Spleen (tissue), 11 donors: ENCODE measurements at regions not wholly inside any gene's neighbourhood (a gene's known extent, or its start where the extent isn't known, plus 50 kb on each side); places are given as distances from the start of the nearest gene placed in this dataset.

Experiments
- DNase-seq: peaks from one replicate; pipeline ENCODE4 v3.0.0-alpha.2; 2020
- H3K27ac ChIP-seq, 8 donors: fragments of 200-600 bp; sonication (generic) in 7 of 8; 1 replicate in 4 of 8; 2 replicates in 4 of 8; pipeline versions ENCODE4 v1.5.0 to v1.8.0; 2016 to 2021; ENCODE audit warnings: inconsistent platforms in 4 of 8, mild to moderate bottlenecking in 4 of 8, moderate library complexity in 1 of 8
- H3K27me3 ChIP-seq, 7 donors: fragments of 200-600 bp; sonication (generic) in 6 of 7; replicated peaks in 1 of 7; 1 replicate in 4 of 7; 2 replicates in 3 of 7; pipeline versions ENCODE4 v1.5.0 to v1.8.0; 2016 to 2021; ENCODE audit warnings: inconsistent platforms in 3 of 7, mild to moderate bottlenecking in 1 of 7
- H3K36me3 ChIP-seq, 6 donors: fragments of 200-600 bp; sonication (generic) in 5 of 6; 1 replicate in 4 of 6; 2 replicates in 2 of 6; pipeline versions ENCODE4 v1.5.0 to v1.8.0; 2016 to 2021; ENCODE audit warnings: inconsistent platforms in 2 of 6
- H3K4me1 ChIP-seq, 6 donors: fragments of 200-600 bp; sonication (generic) in 5 of 6; 1 replicate in 3 of 6; 2 replicates in 3 of 6; pipeline versions ENCODE4 v1.5.0 to v1.8.0; 2016 to 2021; ENCODE audit warnings: inconsistent platforms in 3 of 6
- H3K4me3 ChIP-seq, 8 donors: fragments of 200-600 bp; sonication (generic) in 7 of 8; 1 replicate in 4 of 8; 2 replicates in 4 of 8; pipeline versions ENCODE4 v1.5.0 to v1.8.0; 2016 to 2021; ENCODE audit warnings: inconsistent platforms in 4 of 8, mild to moderate bottlenecking in 4 of 8, moderate library complexity in 2 of 8
- H3K9me3 ChIP-seq, 8 donors: fragments of 200-600 bp; sonication (generic) in 7 of 8; 1 replicate in 4 of 8; 2 replicates in 4 of 8; pipeline versions ENCODE4 v1.5.0 to v1.8.0; 2016 to 2021; ENCODE audit warnings: inconsistent platforms in 4 of 8
- CTCF ChIP-seq, 11 experiments: fragments of 200-600 bp in 7 of 11; fragments of 450-650 bp in 4 of 11; sonication (generic) in 4 of 11; IDR thresholded peaks in 8 of 11; conservative IDR thresholded peaks in 3 of 11; 1 replicate in 7 of 11; 2 replicates in 4 of 11; pipeline versions ENCODE4 v1.4.0 to v1.8.0; 2016 to 2021; ENCODE audit warnings: antibody characterized with exemption in 11 of 11, inconsistent platforms in 4 of 11, mild to moderate bottlenecking in 1 of 11
- POLR2A ChIP-seq, 3 donors: fragments of 450-650 bp; IDR thresholded peaks; one replicate each; pipeline ENCODE4 v1.5.1; 2017; ENCODE audit warnings: antibody characterized with exemption in 3 of 3, mild to moderate bottlenecking in 1 of 3
- POLR2AphosphoS5 ChIP-seq, 3 donors: sonication (generic); formaldehyde crosslinking; IDR thresholded peaks; one replicate each; pipeline ENCODE4 v1.5.1; 2017; ENCODE audit warnings: antibody characterized with exemption in 3 of 3
- WGBS, 5 donors: extraction: QIAGEN DNeasy Blood & Tissue Kit in 3 of 5; methylation state at CpG; one replicate each; pipeline versions ENCODE4 v1.1.5 to v1.1.7; 2013 to 2018; 5-methylcytosine and 5-hydroxymethylcytosine counted together
- intact Hi-C: fragments of 100-400 bp; cut with DNase I; formaldehyde crosslinking; loops from one replicate; pipeline ENCODE4 v1.15.0; 2023; ENCODE audit warnings: low total_unique reads
- donor health status: healthy with polysubstance abuse.
- donor health status: DM: no; HTN: no; CAD: no; lungs with moderate emphysema.
- donor health status: DM: no; HTN: no; CAD: no.
- donor health status: Bipolar disorder and iron deficiency.
- donor health status: healthy.
- donor health status: DM: no; HTN: no; CAD: no.
- donor health status: DM: yes; HTN: yes; CAD: no.

- WGBS, 5 donors: 88 to 93% (median 89%) methylated on average over 3 of the region's 3 CpGs
- DNase-seq: no peak
Observed at GRCh38 chr20:33940666-33941065, 53.0 kb upstream of the RALY start.

More at GRCh38 chr20:33940666-33941065, 53.0 kb upstream of the RALY start:
- H3K4me3 ChIP-seq: no peak overlapping the region
- no peak overlapping the region for H3K27ac ChIP-seq
- intact Hi-C loops: no loop called here
- no peaks in the 10 kb centered on the region for H3K9me3 ChIP-seq
- no peaks in the 10 kb centered on the region for H3K36me3 ChIP-seq
- H3K4me1 ChIP-seq: no peaks in the 10 kb centered on the region
- TF ChIP-seq POLR2A (IDR thresholded peaks at IDR 0.05) (no peak), CTCF (IDR thresholded peaks at IDR 0.05 in 8 of 11, conservative IDR thresholded peaks at IDR 0.05 in 3 of 11) (no peak), POLR2AphosphoS5 (IDR thresholded peaks at IDR 0.05) (no peak)
- no peaks in the 10 kb centered on the region for H3K27me3 ChIP-seq
